ENCODE measurements at regions not wholly inside any gene's neighbourhood (a gene's known extent, or its start where the extent isn't known, plus 50 kb on each side); places are given as distances from the start of the nearest gene placed in this dataset.

GRCh38 chr4:42750091-42750490 is 93.2 kb upstream of the ATP8A1 start:
- DNase-seq (ENCODE audit: low read depth, low spot score) = no peak

GRCh38 chr4:42747971-42748370 is 91.1 kb upstream of the ATP8A1 start:
- DNase-seq (ENCODE audit: low read depth, low spot score) = no peak

- no peak for DNase-seq (ENCODE audit: low read depth, low spot score)
Observed at GRCh38 chr4:42736527-42737195, 79.8 kb upstream of the ATP8A1 start.

GRCh38 chr4:42733380-42733779 is 76.5 kb upstream of the ATP8A1 start:
- DNase-seq (ENCODE audit: low read depth, low spot score) = no peak

GRCh38 chr4:42732776-42733175 is 75.9 kb upstream of the ATP8A1 start:
- no peak for DNase-seq (ENCODE audit: low read depth, low spot score)

GRCh38 chr4:42729505-42730237 is 72.8 kb upstream of the ATP8A1 start:
- DNase-seq (ENCODE audit: low read depth, low spot score) = no peak

GRCh38 chr4:42724451-42724850 is 67.5 kb upstream of the ATP8A1 start:
- no peak for DNase-seq (ENCODE audit: low read depth, low spot score)

- no peak for DNase-seq (ENCODE audit: low read depth, low spot score)
Observed at GRCh38 chr4:42720533-42720932, 63.6 kb upstream of the ATP8A1 start.

GRCh38 chr4:42719257-42719656 is 62.4 kb upstream of the ATP8A1 start:
- DNase-seq (ENCODE audit: low read depth, low spot score) = no peak

- DNase-seq (ENCODE audit: low read depth, low spot score) = no peak
Observed at GRCh38 chr4:42718336-42718735, 61.4 kb upstream of the ATP8A1 start.

GRCh38 chr4:42716996-42717395 is 60.1 kb upstream of the ATP8A1 start:
- no peak for DNase-seq (ENCODE audit: low read depth, low spot score)

GRCh38 chr4:42715807-42716482 is 59.0 kb upstream of the ATP8A1 start:
- no peak for DNase-seq (ENCODE audit: low read depth, low spot score)

- no peak for DNase-seq (ENCODE audit: low read depth, low spot score)
Observed at GRCh38 chr4:42713391-42713790, 56.5 kb upstream of the ATP8A1 start.

GRCh38 chr4:42712854-42713253 is 55.9 kb upstream of the ATP8A1 start:
- no peak for DNase-seq (ENCODE audit: low read depth, low spot score)

- no peak for DNase-seq (ENCODE audit: low read depth, low spot score)
Observed at GRCh38 chr4:42711496-42711895, 54.6 kb upstream of the ATP8A1 start.

GRCh38 chr4:42710761-42711160 is 53.9 kb upstream of the ATP8A1 start:
- no peak for DNase-seq (ENCODE audit: low read depth, low spot score)

GRCh38 chr4:42710329-42710728 is 53.4 kb upstream of the ATP8A1 start:
- no peak for DNase-seq (ENCODE audit: low read depth, low spot score)

GRCh38 chr4:42709392-42710065 is 52.6 kb upstream of the ATP8A1 start:
- DNase-seq (ENCODE audit: low read depth, low spot score) = no peak

GRCh38 chr4:42708625-42709024 is 51.7 kb upstream of the ATP8A1 start:
- DNase-seq (ENCODE audit: low read depth, low spot score) = no peak
